SU-DHL-6 (cell line): ENCODE measurements at regions not wholly inside any gene's neighbourhood (a gene's known extent, or its start where the extent isn't known, plus 50 kb on each side); places are given as distances from the start of the nearest gene placed in this dataset.

Experiments
- CTCF ChIP-seq: fragments of 200-600 bp; sonication (generic); IDR thresholded peaks from one replicate; pipeline ENCODE4 v1.5.1; 2017; ENCODE audit warnings: antibody characterized with exemption, mild to moderate bottlenecking, low read length, moderate library complexity; ENCODE audit not compliant: insufficient read depth, poor library complexity, severe bottlenecking
- EZH2phosphoT487 ChIP-seq: fragments of 200-600 bp; sonication (generic), shearing (Covaris generic); conservative IDR thresholded peaks from 2 replicates; pipeline ENCODE4 v1.6.1; 2018; ENCODE audit warnings: mild to moderate bottlenecking, antibody characterized with exemption, low read length, moderate library complexity, mixed read lengths

- TF ChIP-seq CTCF: no peak
- TF ChIP-seq EZH2phosphoT487: no peak
Measured at GRCh38 chr10:14421941-14422340, 91.2 kb upstream of the FRMD4A start.
